RPMI8226 (cell line): ENCODE measurements at regions not wholly inside any gene's neighbourhood (a gene's known extent, or its start where the extent isn't known, plus 50 kb on each side); places are given as distances from the start of the nearest gene placed in this dataset.

Experiments
- DNase-seq: peaks from one replicate; pipeline ENCODE4 v3.0.0-alpha.2; 2015

DNA sequence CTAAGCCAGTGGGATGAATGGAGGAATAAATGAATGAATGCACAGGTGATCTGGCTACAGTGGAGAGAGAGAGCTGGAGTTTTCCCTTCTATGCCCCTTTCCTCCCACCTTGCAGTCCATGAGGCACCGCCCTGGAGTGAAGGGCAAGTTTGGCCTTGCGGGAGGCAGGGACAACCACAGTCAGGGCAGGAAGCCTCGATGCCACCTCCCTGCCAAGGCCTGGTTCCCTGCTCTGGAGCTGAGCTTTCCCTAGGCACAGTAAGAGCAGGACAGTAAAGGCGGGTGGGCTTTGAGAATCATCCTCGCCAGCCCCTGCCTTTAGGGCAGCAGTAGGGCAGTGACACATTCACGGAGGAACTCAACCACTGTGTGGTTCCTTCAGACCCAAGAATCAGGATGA lies 72.6 kb downstream of the RBFOX3 start:
- DNase-seq, result no peak

DNA sequence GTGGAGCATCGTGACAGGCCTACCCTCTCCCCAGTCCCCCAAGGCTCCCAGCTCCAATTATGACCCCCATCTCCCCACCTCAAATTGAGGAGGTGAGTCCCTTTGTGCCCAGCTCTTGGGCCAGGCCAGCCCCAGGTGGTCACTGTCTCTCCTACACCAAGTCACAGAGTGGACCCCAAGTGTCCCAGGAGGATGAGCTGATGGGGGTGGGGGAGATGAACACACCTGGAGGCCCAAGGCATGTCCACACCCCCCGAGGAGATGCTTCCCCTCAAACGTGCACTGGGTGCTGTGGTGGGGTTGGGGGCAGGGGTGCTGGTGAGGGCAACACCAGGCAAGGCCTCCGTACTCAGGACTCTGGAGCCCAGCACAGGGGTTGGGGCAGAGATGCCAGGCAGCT lies 73.2 kb downstream of the RBFOX3 start:
- DNase-seq, result no peak

DNA sequence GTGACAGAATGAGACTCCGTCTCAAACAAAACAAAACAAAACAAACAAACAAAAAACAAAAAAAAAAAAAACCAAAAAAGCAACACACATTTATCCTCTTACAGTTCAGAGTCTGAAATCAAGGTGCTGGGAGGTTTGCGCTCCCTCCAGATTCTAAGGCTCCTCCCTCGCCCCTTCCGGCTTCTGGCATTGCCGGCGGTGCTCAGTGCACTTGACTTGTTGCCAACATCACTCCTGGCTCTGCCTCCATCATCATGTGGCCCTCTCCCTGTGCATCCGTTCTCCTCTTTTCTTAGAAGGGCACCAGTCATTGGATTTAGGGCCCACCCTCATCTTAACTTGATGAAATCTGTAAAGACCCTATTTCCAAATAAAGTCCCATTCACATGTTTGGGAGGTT lies 73.8 kb downstream of the RBFOX3 start:
- no peak for DNase-seq

DNA sequence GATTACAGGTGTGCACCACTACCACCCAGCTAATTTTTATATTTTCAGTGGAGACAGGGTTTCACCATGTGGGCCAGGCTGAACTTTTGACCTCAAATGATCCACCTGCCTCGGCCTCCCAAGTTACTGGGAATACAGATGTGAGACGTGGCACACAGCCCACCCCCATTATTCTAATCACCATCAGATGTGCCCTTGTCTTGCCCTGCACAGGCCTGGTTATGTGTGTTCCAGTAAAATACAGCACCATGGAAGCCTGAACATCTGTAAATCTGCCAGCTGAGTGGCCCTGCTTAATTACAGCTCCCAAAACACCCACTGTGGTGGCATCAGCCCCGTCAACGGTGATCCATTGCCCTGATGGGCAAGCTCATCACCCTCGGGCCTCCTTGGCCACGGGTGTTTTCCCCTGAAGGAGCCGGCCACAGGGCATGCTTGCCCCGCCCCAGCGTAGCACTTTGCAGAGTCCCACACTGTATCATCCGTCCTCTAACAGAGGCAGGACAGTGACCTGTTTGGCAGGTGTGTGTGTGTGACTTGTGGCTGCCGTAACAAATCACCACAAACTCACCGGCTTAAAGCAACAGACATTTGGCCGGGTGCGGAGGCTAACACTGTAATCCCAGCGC lies 74.5 kb downstream of the RBFOX3 start:
- DNase-seq, result no peak

DNA sequence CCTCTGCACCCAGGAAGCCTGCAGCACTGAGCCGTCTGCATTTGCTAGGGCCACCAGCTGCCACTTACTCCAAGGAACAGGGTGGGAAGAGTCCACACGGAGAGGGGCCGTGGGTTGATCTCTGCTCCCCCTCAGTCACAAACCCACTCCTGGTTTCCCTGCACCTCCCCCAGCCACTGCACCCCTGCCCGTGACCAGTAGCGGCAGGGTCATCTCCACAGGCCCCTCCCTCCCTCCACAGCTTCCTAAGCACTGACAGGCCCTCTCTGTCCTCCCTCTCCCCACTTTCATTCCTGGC lies 75.2 kb downstream of the RBFOX3 start:
- DNase-seq, result no peak

DNA sequence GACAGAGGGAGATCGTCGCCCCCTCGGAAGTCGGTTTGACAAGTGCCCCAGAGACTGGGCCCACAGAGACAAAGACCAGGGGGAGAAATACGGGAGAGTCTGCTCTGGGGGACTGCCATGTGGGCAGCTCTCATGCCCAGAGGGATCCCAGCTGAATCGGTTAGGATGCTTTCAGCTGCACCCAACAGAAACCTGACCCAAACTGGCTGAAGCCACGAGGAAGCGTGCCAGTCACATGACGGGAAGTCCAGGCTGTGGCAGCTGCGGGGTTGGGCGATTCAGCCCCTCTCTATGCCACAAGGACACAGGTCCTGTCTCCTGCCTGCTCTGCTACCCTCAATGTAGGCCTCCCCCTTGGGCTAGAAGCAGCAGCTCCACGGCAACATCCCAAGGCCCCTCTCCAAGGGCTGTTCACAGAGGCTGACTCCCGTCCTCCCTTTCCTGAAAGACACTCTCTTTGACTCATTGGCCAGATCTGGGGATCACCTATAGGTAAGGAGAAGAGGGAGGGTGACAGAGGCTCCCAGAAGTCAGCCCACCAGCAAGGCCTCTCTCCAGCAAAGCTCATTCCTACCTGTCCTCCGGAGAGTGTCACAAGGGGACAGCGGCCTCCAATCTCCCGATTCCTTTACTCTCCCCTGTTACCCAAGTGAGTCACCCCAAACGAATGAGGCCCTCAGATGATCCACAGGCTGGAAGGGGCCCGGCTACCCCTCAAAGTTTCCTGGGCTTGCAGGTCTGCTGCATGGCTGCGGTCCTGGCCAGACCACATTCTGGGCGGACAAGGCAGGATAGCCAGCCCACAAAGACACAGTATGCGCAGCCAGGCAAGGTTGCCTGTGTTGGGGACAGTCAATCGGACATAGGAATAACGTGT lies 75.8 kb downstream of the RBFOX3 start:
- no peak for DNase-seq

DNA sequence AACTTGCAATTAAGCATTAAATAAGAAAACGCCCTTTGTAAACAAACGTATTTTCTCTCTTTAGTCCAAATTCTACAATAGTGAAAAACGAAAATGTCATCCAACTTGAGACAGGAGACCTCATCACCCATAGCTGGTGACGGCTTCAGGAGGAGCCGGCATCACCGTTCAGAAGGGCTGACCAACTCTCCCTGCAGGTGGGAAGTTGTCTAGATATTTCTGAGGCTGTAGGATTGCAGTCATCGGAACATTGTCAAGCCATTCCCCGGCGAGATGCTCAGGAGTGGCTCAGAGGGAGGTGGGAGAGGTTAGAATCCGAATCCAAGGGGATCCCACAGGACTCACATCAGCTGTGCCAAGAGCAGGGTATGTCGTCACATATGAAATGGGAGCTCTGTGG lies 76.7 kb downstream of the RBFOX3 start:
- DNase-seq, result no peak

DNA sequence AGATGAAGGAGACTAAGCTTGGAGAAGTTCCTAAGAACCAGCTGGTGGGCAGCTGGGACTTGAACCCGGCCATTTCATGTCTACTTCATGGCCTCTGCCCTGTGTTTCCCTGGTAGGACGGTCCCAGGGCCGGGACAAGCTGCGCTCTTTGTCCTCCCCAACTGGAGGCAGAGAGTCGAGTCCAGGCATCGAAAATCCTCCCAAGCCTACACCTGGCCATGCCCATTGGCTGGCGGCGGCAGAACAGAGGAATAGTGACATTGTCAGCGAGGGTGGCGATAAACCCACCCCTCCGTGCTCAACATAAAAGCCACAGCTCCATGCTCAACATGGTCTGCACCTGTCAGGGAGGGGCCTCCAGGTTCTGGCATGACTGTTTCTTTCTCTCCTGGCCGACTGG lies 77.7 kb downstream of the RBFOX3 start:
- DNase-seq, result peak; percentile 19

DNA sequence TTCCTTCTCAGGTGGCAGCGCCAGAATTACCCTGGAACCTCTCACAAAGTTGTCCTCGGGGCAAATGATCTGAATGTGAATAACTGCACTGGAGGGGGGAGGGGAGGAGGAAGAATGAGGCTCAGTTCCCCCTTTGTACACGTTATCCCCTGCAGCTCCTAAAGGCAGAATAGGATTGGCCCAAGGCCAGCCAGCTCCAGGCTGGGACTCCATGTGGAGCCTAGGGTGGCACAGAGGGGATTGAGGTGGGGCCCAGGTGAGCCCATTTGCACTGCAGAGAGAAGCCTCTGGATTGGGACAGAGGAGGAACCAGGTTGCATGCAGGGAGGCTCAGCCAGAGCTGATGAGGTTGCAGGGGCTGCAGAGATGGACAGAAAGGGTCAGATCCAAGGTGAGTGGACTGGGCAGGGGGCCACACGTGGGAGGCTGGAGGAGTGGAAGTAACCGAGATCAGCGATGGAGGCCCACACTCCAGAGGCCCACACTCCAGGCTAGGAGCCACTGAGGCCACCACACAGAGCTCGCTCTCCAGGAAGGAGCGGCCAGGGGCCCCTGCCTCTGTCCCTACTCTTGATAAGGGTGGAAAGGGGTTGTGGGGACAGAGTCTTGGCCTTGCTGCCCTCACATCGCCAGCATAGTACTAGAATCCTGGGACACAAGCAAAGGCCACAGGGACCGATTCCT lies 78.6 kb downstream of the RBFOX3 start:
- no peak for DNase-seq

DNA sequence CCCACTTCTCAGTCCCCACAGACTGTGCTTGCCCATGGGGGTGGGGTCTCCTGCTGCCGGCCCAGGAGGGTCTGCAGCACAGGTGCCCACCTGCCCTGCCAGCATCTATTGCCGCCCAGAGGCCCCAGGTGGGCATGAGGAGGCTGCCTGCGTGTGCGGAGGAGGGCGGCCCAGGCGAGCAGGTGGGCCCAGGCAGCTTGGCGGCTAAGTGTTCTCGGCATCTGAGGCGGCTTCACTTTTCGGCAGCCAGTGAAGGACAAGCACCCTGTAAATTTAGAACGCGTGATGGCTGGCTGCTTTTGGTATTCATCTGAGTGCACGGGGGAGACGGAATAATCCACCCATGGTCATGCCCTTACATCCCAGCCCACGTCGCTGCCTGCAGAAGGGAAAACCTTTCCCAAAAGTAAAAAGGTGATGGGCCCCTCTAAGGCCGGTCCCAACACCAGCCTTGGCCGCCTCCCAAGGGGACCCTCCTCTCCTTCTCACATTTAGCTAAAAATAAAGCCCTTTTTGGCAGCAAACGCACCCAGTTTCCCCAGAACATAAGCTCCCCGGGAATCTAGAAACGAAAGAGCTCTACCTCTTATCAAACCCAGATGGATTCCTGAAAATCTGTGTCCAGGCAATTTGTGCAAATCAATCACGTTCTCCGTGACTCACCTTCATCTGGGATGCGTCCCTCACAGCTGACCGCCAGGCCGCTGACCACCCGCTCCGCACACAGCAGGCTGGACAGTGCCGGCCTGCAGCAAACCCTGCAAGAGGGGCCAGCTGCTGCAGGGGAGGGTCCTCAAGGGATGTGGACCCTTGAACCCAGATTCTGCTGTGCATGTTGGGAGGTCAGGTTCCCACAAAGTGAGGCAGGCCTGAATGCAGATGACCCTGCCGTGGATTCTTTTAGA lies 79.4 kb downstream of the RBFOX3 start:
- DNase-seq, result no peak

DNA sequence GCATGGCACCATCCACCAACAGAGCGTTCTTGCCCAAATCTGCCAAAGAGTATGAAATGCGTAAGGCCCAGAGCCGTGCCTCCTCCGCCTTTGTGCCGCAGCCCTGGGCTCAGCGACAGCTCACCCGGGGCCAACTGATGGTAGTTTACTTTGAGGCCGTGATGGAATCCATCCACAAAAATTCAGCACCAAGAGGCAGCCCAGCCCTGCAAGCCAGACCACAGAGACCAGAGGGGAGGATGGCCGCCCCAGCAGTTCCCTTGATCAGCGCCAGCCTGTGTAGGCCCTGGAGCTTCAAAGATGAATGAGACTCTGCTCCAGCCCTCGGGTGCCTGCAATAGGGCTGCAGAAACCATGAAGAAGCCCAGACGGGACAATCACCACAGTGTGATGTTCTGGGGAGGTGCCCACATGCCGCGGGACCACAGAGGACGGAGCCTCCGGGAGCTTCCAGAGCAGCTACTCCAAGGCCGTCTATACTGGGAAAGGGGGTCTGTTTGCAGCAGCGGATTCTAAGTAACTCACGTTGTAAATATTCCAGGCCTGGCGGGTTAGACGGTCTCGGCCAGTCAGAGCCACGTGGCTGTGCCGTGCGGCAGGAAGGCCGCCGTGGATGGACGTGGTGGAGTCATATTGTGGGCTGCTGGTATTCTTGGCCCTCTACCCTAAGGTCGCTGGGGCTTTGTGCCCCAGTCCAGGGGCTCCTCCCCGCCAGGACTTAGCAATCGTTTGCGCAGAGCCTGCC lies 80.3 kb downstream of the RBFOX3 start:
- DNase-seq, result no peak

DNA sequence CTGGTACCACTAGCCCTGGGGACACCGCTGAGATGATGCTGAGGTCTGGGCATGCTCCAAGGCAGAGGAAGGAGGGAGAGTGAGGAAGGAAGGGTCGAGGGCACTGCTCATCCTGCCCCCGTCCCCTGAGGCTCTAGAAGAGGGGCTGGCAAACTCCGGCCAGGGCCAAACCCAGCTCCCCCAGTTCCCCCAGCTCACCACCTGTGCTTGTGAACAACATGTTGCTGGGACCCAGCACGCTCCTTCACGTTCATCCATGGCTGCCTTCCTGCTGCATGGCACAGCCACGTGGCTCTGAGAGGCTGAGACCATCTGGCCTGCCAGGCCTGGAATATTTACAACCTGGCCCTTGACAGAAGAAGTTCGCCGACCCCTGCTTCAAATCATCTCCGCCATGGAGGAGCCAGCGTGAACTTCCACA lies 81.2 kb downstream of the RBFOX3 start:
- no peak for DNase-seq

DNA sequence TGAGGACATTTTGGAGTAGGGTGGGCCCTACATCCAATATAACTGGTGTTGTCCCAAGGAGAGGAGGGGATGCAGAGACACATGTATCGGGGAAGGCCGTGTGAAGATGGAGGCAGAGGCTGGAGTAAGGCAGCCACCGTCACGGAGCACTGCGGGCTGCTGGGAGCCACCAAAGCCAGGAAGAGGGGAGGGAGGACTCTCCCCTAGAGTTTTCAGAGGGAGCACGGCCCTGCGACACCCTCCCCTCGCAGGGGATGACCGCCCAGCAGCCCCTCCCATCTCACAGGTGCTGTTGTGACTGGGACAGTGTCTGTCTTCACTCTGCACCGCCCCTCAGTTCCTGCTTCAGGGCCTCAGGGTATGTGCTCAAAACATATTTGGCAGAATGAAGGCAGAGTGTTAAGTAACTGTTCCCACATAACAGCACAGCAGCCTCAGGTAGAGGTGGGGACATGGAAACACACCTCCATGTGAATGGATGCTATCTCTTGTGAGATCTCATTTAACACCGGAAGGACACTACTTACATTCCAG lies 82.2 kb downstream of the RBFOX3 start:
- DNase-seq, result no peak

DNA sequence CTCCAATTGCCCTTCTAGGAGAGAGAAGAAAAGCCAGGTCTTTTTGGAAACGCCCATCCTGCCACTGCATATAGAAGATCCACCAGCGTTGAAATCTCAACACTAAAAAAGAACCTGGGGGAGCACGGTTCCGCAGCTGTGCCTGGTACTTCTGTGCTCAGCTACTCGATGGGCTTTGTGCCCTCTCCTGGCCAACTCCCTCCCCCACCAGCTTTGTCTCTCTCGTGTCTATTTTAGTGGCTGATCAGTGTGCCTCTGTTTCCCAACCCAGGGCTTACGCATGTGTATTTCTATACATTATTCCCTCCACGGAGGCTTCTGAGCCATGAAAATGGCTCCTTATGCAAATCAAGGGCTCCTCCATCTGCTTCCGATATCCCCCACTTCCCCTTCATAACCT lies 83.5 kb downstream of the RBFOX3 start:
- no peak for DNase-seq

DNA sequence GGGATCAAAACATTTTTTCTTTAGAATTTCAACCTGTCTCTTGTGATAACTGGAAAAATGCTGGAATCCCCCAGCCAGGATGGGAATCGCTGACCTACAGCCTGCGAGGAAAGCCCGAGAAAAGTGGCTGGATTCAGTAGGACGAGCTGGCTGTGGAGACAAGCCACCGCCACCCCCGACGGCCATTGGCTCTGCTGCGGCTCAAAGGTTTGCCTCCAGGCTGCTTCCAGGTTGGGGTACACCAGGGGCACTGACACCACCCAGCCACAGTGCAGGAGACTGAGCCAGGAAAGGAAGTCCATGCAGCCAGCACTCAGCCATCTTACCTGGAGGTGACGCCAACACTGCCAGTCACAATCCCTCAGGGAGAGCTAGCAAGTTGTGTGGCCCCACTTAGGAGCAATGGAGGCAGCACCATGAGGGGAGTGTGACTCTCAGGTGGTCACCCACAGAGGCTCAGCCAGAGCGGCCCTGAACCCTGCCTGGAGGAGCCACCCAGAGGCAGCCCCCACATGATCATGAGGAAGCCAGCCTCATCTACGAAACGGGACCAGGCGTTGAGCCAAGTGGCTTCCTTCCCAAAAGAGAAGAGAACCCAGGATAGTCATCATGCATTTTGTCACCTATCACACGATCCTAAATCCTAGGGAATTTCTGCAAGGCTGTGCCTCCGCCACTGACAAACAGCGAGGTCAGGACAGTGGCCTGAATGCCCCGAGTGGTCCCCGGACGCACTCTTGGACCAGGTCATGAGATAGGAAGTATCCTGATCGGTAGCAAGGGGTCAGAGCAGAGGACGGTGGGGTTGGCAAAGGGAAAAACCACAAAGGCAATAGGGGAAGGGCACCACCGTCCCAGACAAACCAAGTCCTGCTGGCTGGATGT lies 84.8 kb downstream of the RBFOX3 start:
- DNase-seq, result no peak

DNA sequence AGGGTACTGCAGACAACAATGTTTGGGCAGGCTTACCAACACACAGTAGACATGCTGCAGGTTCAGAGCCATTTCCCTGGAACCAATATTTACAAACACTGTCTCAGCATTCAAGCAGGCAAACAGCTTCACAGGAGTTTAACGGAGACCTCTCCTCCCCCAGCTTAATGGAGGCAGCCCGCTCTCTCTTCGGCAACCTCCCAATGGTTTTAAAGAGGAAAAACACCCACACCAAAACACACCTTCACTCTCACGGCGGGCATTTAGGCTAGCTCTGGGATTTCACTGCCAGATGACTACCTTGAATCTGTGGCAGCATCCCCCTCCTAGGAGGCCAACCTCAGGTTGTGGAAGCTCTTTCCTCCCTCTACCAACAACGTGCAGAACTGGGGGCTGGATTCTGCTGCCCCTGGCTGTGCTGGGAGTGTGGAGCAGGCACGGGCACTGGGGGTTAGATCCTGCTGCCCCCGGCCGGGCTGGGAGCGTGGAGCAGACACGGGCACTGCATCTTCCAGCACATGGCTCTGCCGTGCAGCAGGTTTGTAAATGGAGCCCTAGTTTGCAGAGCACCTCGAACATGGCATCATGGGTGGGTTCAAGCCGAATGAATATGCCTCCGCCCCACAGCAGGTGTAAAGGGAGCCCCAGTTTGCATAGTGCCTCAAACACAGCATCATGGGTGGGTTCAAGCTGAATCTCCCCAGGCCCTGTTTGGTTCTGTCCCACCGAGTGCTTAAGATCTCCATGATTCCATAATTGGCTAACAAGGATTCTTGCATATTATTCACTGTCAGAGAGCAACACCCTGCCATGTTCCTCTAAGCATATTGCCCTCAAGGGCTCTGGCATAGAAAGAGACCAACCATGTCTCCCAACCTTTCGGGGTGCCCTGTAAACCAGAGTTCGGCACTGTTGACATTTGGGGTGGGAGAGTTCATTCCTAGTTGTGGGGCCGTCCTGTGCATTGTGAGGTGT lies 86.4 kb downstream of the RBFOX3 start:
- no peak for DNase-seq

DNA sequence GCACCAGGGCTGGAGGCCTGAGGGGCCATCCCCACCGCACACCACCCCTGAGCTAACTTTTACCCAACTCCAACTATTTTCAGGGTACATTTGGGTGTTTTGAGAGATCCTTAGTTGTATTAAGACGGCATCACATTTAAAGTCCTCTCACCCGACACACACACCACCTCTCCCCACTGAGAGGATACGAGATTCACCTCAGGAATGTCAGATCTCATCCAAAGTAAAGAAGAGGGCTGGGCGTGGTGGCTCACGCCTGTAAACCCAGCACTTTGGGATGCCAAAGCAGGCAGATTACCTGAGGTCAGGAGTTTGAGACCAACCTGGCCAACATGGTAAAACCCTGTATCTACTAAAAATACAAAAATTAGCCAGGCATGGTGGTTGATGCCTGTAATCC lies 88.4 kb downstream of the RBFOX3 start:
- no peak for DNase-seq

DNA sequence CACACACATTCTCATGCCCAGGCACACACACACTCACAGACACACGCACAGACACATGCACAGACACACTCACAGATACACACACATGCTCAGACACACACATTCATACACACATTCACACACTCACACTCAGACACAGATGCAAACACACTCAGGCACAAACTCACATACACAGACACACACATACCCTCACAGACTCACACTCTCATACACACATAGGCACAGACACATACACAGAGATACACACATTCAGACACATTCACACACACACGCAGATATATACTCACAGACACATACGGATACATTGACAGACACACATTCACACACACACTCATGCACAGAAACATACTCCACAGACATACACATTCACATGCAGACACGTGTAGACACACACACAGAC lies 89.6 kb downstream of the RBFOX3 start:
- no peak for DNase-seq
